Endothelial cell of umbilical vein (primary cell): ENCODE measurements at regions not wholly inside any gene's neighbourhood (a gene's known extent, or its start where the extent isn't known, plus 50 kb on each side); places are given as distances from the start of the nearest gene placed in this dataset.

Experiments
- BruUV-seq: library from RNA; stranded (reverse); fragments of 400-500 nt; replicated peaks from 2 replicates; lab custom pipeline; 2021; lab: Mats Ljungman, UMichigan
- CTCF ChIA-PET: fragments of 300-600, 350-600 bp; sonication (Branson Sonifier 250); formaldehyde crosslinking; loops from one replicate; lab custom pipeline; 2021; ENCODE audit warnings: antibody characterized with exemption, inconsistent platforms; lab: Charles Lee
- POLR2A ChIA-PET: fragments of 300-600, 350-600 bp; sonication (Branson Sonifier 250); formaldehyde crosslinking; loops from one replicate; lab custom pipeline; 2021; ENCODE audit warnings: antibody characterized with exemption, inconsistent platforms; lab: Charles Lee
- DNase-seq: peaks from one replicate; pipeline ENCODE4 v3.0.0-alpha.2; 2011; ENCODE audit warnings: low read depth, low spot score
- FAIRE-seq: peaks from 2 replicates; lab custom pipeline; 2011; peaks lifted over from hg19 to GRCh38; lab: Jason Lieb, UNC
- H2AFZ ChIP-seq: 2 replicates; pipeline ENCODE4 v1.6.0; 2012; ENCODE audit warnings: low read depth, low read length, control low read depth, inconsistent platforms
- H3K27ac ChIP-seq: 2 replicates; pipeline ENCODE4 v1.5.1; 2011; ENCODE audit warnings: low read depth, mild to moderate bottlenecking, control low read depth, low read length, moderate library complexity; ENCODE audit not compliant: insufficient read depth
- H3K27me3 ChIP-seq, 2 experiments: 2 replicates each; pipeline versions ENCODE4 v1.6.0 to v1.6.1; 2011; ENCODE audit warnings: low read length in 2 of 2, mixed read lengths in 1 of 2; ENCODE audit not compliant: control insufficient read depth in 2 of 2, insufficient read depth in 2 of 2
- H3K36me3 ChIP-seq, 2 experiments: 2 replicates in 1 of 2; 3 replicates in 1 of 2; pipeline ENCODE4 v1.5.1; 2011; ENCODE audit warnings: low read length in 2 of 2, mild to moderate bottlenecking in 1 of 2, moderate library complexity in 1 of 2; ENCODE audit not compliant: control insufficient read depth in 2 of 2, insufficient read depth in 2 of 2; ENCODE audit errors: extremely low read depth in 1 of 2
- H3K4me1 ChIP-seq: 3 replicates; pipeline ENCODE4 v1.5.1; 2011; ENCODE audit warnings: mild to moderate bottlenecking, low read length; ENCODE audit not compliant: control insufficient read depth, insufficient read depth; ENCODE audit errors: extremely low read depth
- H3K4me2 ChIP-seq: 2 replicates; pipeline ENCODE4 v1.6.1; 2011; ENCODE audit warnings: low read length, control low read depth, mixed read lengths; ENCODE audit not compliant: insufficient read depth
- H3K4me3 ChIP-seq, 3 experiments: fragments of 200-600 bp in 1 of 3; sonication (generic), shearing (Covaris generic) in 1 of 3; replicated peaks in 1 of 3; 2 replicates each; pipeline ENCODE4 v1.5.1; 2011 to 2016; ENCODE audit warnings: control low read depth in 3 of 3, low read length in 3 of 3, mild to moderate bottlenecking in 2 of 3, inconsistent platforms in 1 of 3, low read depth in 1 of 3, moderate library complexity in 1 of 3; ENCODE audit not compliant: insufficient read depth in 1 of 3
- H3K79me2 ChIP-seq: 2 replicates; pipeline ENCODE4 v1.6.0; 2012; ENCODE audit warnings: low read length, inconsistent platforms; ENCODE audit not compliant: control insufficient read depth, insufficient read depth
- H3K9ac ChIP-seq: replicated peaks from 2 replicates; pipeline ENCODE3; 2011; ENCODE audit warnings: low read length, control low read depth; ENCODE audit not compliant: insufficient read depth; ENCODE audit errors: extremely low read depth
- H3K9me1 ChIP-seq: replicated peaks from 3 replicates; pipeline ENCODE4 v1.6.0; 2011; ENCODE audit warnings: mild to moderate bottlenecking, low read length; ENCODE audit not compliant: control insufficient read depth, insufficient read depth; ENCODE audit errors: extremely low read depth
- H3K9me3 ChIP-seq: replicated peaks from 2 replicates; pipeline ENCODE4 v1.5.1; 2012; ENCODE audit warnings: low read length, inconsistent platforms; ENCODE audit not compliant: control insufficient read depth, insufficient read depth
- H4K20me1 ChIP-seq: replicated peaks from 2 replicates; pipeline ENCODE3; 2011; ENCODE audit warnings: mild to moderate bottlenecking, low read length; ENCODE audit not compliant: control insufficient read depth, insufficient read depth; ENCODE audit errors: extremely low read depth
- CTCF ChIP-seq, 2 donors: IDR thresholded peaks; 1 replicate in 1 of 2; 2 replicates in 1 of 2; pipeline ENCODE4 v1.5.1; 2011; ENCODE audit warnings: low read length in 2 of 2, mild to moderate bottlenecking in 2 of 2, moderate library complexity in 2 of 2, control low read depth in 1 of 2, inconsistent platforms in 1 of 2, low read depth in 1 of 2; ENCODE audit not compliant: insufficient read depth in 1 of 2; ENCODE audit errors: extremely low read depth in 1 of 2
- EZH2 ChIP-seq: IDR thresholded peaks from 2 replicates; pipeline ENCODE4 v1.6.1; 2012; ENCODE audit warnings: borderline replicate concordance, low read depth, mild to moderate bottlenecking, moderate library complexity, low read length, inconsistent platforms; ENCODE audit not compliant: severe bottlenecking
- GATA2 ChIP-seq: IDR thresholded peaks from 2 replicates; pipeline ENCODE4 v1.7.0; 2011; ENCODE audit warnings: low read depth, mild to moderate bottlenecking, moderate library complexity, mixed read lengths, low read length; ENCODE audit not compliant: insufficient read length, insufficient read depth
- MYC ChIP-seq: IDR thresholded peaks from one replicate; pipeline ENCODE4 v1.6.1; 2011; ENCODE audit warnings: mild to moderate bottlenecking, low read depth, low read length
- POLR2A ChIP-seq: IDR thresholded peaks from 2 replicates; pipeline ENCODE4 v1.6.1; 2012; ENCODE audit warnings: low read depth, mild to moderate bottlenecking, control low read depth, low read length
- dilution Hi-C: fragments of 300-500 bp; cut with MboI; formaldehyde crosslinking; loops from one replicate; pipeline ENCODE4 v1.15.0; 2019; ENCODE audit warnings: low sequenced_read_pairs; ENCODE audit not compliant: extremely low pct_ligation_motif_present
- intact Hi-C: fragments of 100-400 bp; cut with micrococcal nuclease; formaldehyde crosslinking; loops from one replicate; pipeline ENCODE4 v1.10.0; 2022
- TF ChIP-seq, protein P1 (sequence below): IDR thresholded peaks from 2 replicates; pipeline ENCODE4 v1.6.1; 2011; ENCODE audit not compliant: insufficient read depth, insufficient read length

GRCh38 chr1:30378991-30379581 is 344.3 kb downstream of the MATN1 start:
- TF ChIP-seq GATA2: no peak
- TF ChIP-seq EZH2: no peak
- no peak for TF ChIP-seq CTCF (IDR thresholded peaks at IDR 0.05; ENCODE audit: extremely low read depth in 1 of 2, insufficient read depth in 1 of 2, low read depth in 1 of 2, low read length in 2 of 2)
- TF ChIP-seq, protein P1, sequence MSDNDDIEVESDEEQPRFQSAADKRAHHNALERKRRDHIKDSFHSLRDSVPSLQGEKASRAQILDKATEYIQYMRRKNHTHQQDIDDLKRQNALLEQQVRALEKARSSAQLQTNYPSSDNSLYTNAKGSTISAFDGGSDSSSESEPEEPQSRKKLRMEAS: no peak
- no peak for TF ChIP-seq MYC
- no peak for TF ChIP-seq POLR2A
- no peak for DNase-seq
- intact Hi-C loops: no loop called here

More at GRCh38 chr1:30378991-30379581, 344.3 kb downstream of the MATN1 start:
- H3K79me2 ChIP-seq: no peaks in the 10 kb centered on the region
- H3K4me2 ChIP-seq: no peak overlapping the region
- H3K4me1 ChIP-seq: no peaks in the 10 kb centered on the region
- H3K9me3 ChIP-seq: no peaks in the 10 kb centered on the region
- H4K20me1 ChIP-seq: no peaks in the 10 kb centered on the region
- dilution Hi-C loops: no loop called here
- no peak overlapping the region for H3K4me3 ChIP-seq
- H3K27ac ChIP-seq: no peak overlapping the region
- H3K36me3 ChIP-seq: no peaks in the 10 kb centered on the region
- no peak for FAIRE-seq
- no peaks in the 10 kb centered on the region for H3K27me3 ChIP-seq
- no TSS peak for BruUV-seq
- no peak overlapping the region for H2AFZ ChIP-seq
- H3K9ac ChIP-seq: no peak overlapping the region
- CTCF ChIA-PET: interaction anchor here (1.7 to 1.9 kb wide), 2 partner anchors 625 to 676 kb away, joined by 4 to 23 read pairs; no protein-coding TSS in a partner anchor
- no peaks in the 10 kb centered on the region for H3K9me1 ChIP-seq
- POLR2A ChIA-PET: no interaction called here
